ENCODE measurements at regions not wholly inside any gene's neighbourhood (a gene's known extent, or its start where the extent isn't known, plus 50 kb on each side); places are given as distances from the start of the nearest gene placed in this dataset.

- no peak overlapping the region for H3K4me2 ChIP-seq (ENCODE audit: insufficient read depth, low read length)
- no peaks in the 10 kb centered on the region for H3K79me2 ChIP-seq (ENCODE audit: insufficient read depth, low read length)
- no peak overlapping the region for H3K27ac ChIP-seq (ENCODE audit: low read depth, low read length)
- no peak overlapping the region for H3K4me3 ChIP-seq (ENCODE audit: insufficient read depth, low read length)
- H2AFZ ChIP-seq (ENCODE audit: low read length) = no peak overlapping the region
- H3K9me3 ChIP-seq (ENCODE audit: low read depth, low read length) = no peaks in the 10 kb centered on the region
- H3K27me3 ChIP-seq (ENCODE audit: insufficient read depth, low read length) = no peaks in the 10 kb centered on the region
- no peaks in the 10 kb centered on the region for H3K4me1 ChIP-seq (ENCODE audit: insufficient read depth, low read length)
- no peaks in the 10 kb centered on the region for H4K20me1 ChIP-seq (ENCODE audit: insufficient read depth, low read length)
- TF ChIP-seq, protein P1, sequence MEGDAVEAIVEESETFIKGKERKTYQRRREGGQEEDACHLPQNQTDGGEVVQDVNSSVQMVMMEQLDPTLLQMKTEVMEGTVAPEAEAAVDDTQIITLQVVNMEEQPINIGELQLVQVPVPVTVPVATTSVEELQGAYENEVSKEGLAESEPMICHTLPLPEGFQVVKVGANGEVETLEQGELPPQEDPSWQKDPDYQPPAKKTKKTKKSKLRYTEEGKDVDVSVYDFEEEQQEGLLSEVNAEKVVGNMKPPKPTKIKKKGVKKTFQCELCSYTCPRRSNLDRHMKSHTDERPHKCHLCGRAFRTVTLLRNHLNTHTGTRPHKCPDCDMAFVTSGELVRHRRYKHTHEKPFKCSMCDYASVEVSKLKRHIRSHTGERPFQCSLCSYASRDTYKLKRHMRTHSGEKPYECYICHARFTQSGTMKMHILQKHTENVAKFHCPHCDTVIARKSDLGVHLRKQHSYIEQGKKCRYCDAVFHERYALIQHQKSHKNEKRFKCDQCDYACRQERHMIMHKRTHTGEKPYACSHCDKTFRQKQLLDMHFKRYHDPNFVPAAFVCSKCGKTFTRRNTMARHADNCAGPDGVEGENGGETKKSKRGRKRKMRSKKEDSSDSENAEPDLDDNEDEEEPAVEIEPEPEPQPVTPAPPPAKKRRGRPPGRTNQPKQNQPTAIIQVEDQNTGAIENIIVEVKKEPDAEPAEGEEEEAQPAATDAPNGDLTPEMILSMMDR (IDR thresholded peaks at IDR 0.05; ENCODE audit: extremely low read depth, low read depth, low read length) = no peak
- DNase-seq (ENCODE audit: insufficient read length, low spot score, missing footprints) = no peak
- no peaks in the 10 kb centered on the region for H3K36me3 ChIP-seq (ENCODE audit: insufficient read depth, low read length)
These were observed 590.8 kb downstream of the OTOL1 start for GRCh38 chr3:162087361-162087760.

- Histone ChIP-seq H3K4me2 (ENCODE audit: insufficient read depth, low read length) (no peak overlapping the region), H3K4me1 (ENCODE audit: insufficient read depth, low read length) (no peaks in the 10 kb centered on the region), H3K27ac (ENCODE audit: low read depth, low read length) (no peak overlapping the region), H3K9me3 (ENCODE audit: low read depth, low read length) (no peaks in the 10 kb centered on the region), H2AFZ (ENCODE audit: low read length) (no peak overlapping the region), H4K20me1 (ENCODE audit: insufficient read depth, low read length) (no peaks in the 10 kb centered on the region), H3K36me3 (ENCODE audit: insufficient read depth, low read length) (no peaks in the 10 kb centered on the region), H3K79me2 (ENCODE audit: insufficient read depth, low read length) (no peaks in the 10 kb centered on the region), H3K27me3 (ENCODE audit: insufficient read depth, low read length) (no peaks in the 10 kb centered on the region), H3K4me3 (ENCODE audit: insufficient read depth, low read length) (no peak overlapping the region)
- TF ChIP-seq, protein P1 (IDR thresholded peaks at IDR 0.05; ENCODE audit: extremely low read depth, low read depth, low read length) = no peak
- DNase-seq (ENCODE audit: insufficient read length, low spot score, missing footprints) = no peak
These were observed 596.1 kb downstream of the OTOL1 start for GRCh38 chr3:162092751-162093150.

DNA sequence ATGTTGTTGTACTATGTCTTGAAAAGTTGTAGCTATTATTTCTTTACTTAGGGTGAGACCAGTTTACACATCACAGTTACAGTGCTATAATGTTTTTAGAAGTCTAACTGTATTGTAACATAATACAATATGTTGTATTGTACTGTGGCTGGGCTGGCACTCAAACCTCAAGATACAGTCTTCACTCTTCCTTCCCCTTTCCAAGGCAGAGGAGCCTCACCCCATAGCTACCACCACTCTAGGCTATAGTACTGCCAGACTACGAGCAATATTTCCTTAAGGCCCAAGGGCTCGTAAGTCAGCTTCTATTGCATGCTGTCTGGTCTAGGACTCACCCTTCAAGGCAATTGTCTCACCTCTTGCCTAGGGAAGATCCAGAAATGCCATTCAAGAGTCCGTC is 597.7 kb downstream of the OTOL1 start:
- no peak overlapping the region for H3K4me2 ChIP-seq (ENCODE audit: insufficient read depth, low read length)
- H3K4me3 ChIP-seq (ENCODE audit: insufficient read depth, low read length) = no peak overlapping the region
- no peak for DNase-seq (ENCODE audit: insufficient read length, low spot score, missing footprints)
- no peaks in the 10 kb centered on the region for H3K4me1 ChIP-seq (ENCODE audit: insufficient read depth, low read length)
- no peak overlapping the region for H2AFZ ChIP-seq (ENCODE audit: low read length)
- TF ChIP-seq, protein P1 (IDR thresholded peaks at IDR 0.05; ENCODE audit: extremely low read depth, low read depth, low read length) = no peak
- no peaks in the 10 kb centered on the region for H3K27me3 ChIP-seq (ENCODE audit: insufficient read depth, low read length)
- no peaks in the 10 kb centered on the region for H3K9me3 ChIP-seq (ENCODE audit: low read depth, low read length)
- no peak overlapping the region for H3K27ac ChIP-seq (ENCODE audit: low read depth, low read length)
- no peaks in the 10 kb centered on the region for H4K20me1 ChIP-seq (ENCODE audit: insufficient read depth, low read length)
- H3K79me2 ChIP-seq (ENCODE audit: insufficient read depth, low read length) = no peaks in the 10 kb centered on the region
- no peaks in the 10 kb centered on the region for H3K36me3 ChIP-seq (ENCODE audit: insufficient read depth, low read length)

GRCh38 chr3:162096874-162097273 is 600.3 kb downstream of the OTOL1 start:
- Histone ChIP-seq H2AFZ (ENCODE audit: low read length) (no peak overlapping the region), H3K4me2 (ENCODE audit: insufficient read depth, low read length) (no peak overlapping the region), H3K9me3 (ENCODE audit: low read depth, low read length) (no peaks in the 10 kb centered on the region), H3K27ac (ENCODE audit: low read depth, low read length) (no peak overlapping the region), H3K27me3 (ENCODE audit: insufficient read depth, low read length) (no peaks in the 10 kb centered on the region), H3K36me3 (ENCODE audit: insufficient read depth, low read length) (no peaks in the 10 kb centered on the region), H3K4me3 (ENCODE audit: insufficient read depth, low read length) (no peak overlapping the region), H3K79me2 (ENCODE audit: insufficient read depth, low read length) (no peaks in the 10 kb centered on the region), H4K20me1 (ENCODE audit: insufficient read depth, low read length) (no peaks in the 10 kb centered on the region), H3K4me1 (ENCODE audit: insufficient read depth, low read length) (no peaks in the 10 kb centered on the region)
- TF ChIP-seq, protein P1 (IDR thresholded peaks at IDR 0.05; ENCODE audit: extremely low read depth, low read depth, low read length) = no peak
- DNase-seq (ENCODE audit: insufficient read length, low spot score, missing footprints) = no peak

Data from osteoblast (primary cell).